ENCODE measurements at regions not wholly inside any gene's neighbourhood (a gene's known extent, or its start where the extent isn't known, plus 50 kb on each side); places are given as distances from the start of the nearest gene placed in this dataset.

DNA sequence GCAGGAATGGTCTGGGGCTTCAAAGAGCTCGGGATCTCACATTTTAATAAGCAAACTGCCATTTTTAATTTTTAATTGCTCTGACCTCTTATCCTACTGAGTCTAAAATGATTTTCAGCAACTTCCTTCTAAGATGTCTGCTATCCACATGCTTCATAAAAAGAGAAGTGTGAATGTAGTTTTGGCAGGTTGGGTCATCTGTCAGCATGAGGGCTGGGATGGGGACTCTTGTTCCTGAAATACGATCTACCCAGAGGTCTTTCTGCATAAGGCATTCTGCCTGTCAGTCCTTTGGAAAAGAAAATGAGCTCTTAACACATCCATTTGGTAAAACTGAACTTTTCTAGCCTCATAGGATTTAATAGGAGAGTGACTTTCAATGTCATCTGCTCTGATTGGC lies 252.8 kb upstream of the APCDD1 start:
- WGBS, 3 donors = 81 to 85% (median 82%) methylated on average over 2 of the region's 2 CpGs
- no peak overlapping the region for H3K4me3 ChIP-seq
- no peaks in the 10 kb centered on the region for H3K27me3 ChIP-seq
- no peak overlapping the region for H3K27ac ChIP-seq
- TF ChIP-seq, protein P1, sequence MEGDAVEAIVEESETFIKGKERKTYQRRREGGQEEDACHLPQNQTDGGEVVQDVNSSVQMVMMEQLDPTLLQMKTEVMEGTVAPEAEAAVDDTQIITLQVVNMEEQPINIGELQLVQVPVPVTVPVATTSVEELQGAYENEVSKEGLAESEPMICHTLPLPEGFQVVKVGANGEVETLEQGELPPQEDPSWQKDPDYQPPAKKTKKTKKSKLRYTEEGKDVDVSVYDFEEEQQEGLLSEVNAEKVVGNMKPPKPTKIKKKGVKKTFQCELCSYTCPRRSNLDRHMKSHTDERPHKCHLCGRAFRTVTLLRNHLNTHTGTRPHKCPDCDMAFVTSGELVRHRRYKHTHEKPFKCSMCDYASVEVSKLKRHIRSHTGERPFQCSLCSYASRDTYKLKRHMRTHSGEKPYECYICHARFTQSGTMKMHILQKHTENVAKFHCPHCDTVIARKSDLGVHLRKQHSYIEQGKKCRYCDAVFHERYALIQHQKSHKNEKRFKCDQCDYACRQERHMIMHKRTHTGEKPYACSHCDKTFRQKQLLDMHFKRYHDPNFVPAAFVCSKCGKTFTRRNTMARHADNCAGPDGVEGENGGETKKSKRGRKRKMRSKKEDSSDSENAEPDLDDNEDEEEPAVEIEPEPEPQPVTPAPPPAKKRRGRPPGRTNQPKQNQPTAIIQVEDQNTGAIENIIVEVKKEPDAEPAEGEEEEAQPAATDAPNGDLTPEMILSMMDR (IDR thresholded peaks at IDR 0.05) = no peak
- TF ChIP-seq POLR2A (IDR thresholded peaks at IDR 0.05) = no peak
- peaks cover 3% of the 10 kb centered on the region for H3K4me1 ChIP-seq (ENCODE audit: insufficient read depth)
- H3K36me3 ChIP-seq = no peaks in the 10 kb centered on the region
- intact Hi-C loops (cut with DNase I) = no loop called here
- H3K9me3 ChIP-seq = no peaks in the 10 kb centered on the region
- no peak for DNase-seq

DNA sequence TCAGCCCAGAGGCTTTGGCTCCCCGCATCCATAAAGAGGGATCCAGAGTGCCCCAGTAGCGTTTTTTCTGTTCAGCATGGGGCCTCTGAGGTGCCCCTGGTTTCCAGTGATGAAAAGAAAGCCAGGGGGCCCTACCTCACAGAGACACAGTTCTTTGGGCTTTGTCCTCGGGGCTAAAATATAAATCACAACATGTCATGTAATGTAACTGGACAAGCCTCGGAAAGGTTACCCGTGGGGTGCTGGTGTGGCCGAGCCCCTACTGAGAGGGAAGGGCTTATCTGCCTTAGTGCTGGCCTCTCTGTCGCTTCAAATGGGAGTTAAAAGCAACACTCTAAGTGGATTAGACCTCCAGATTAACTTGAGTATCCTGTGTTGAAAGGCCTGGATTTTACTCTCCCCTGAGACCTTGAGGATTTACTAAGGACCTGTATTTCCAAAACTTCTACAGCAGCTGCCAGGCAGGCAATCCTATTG lies 251.6 kb upstream of the APCDD1 start:
- no peaks in the 10 kb centered on the region for H3K4me1 ChIP-seq (ENCODE audit: insufficient read depth)
- no peak for DNase-seq
- no peaks in the 10 kb centered on the region for H3K9me3 ChIP-seq
- intact Hi-C loops (cut with DNase I) = no loop called here
- TF ChIP-seq, protein P1 (IDR thresholded peaks at IDR 0.05) = no peak
- no peak for TF ChIP-seq POLR2A (IDR thresholded peaks at IDR 0.05)
- TF ChIP-seq EP300 (IDR thresholded peaks at IDR 0.05) = no peak
- WGBS, 3 donors = 62 to 69% (median 67%) methylated on average over 7 of the region's 7 CpGs
- no peaks in the 10 kb centered on the region for H3K27me3 ChIP-seq
- no peak overlapping the region for H3K27ac ChIP-seq
- H3K36me3 ChIP-seq = no peaks in the 10 kb centered on the region
- H3K4me3 ChIP-seq = no peak overlapping the region

DNA sequence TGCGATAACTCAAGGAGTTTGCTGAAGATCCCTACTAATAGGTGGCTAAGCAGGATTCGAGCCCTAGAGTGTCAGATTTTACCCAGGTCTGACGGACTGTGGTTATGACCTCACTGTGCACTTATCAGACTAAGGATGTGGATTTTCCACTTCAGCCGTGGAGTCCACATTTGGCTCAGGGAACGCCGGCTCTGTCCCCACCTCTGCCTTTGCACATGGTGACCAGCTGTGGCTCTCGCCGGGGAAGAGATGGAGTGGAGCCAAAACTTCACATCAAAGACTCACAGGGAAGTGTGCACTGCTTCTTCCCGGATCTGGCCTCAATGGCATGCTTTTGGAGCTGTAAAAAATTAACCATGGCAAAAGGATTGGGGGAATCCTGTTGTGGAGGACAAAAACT lies 249.3 kb upstream of the APCDD1 start:
- Histone ChIP-seq H3K4me3 (no peak overlapping the region), H3K4me1 (ENCODE audit: insufficient read depth) (no peaks in the 10 kb centered on the region), H3K36me3 (no peaks in the 10 kb centered on the region), H3K9me3 (no peaks in the 10 kb centered on the region), H3K27me3 (no peaks in the 10 kb centered on the region), H3K27ac (no peak overlapping the region)
- intact Hi-C loops (cut with DNase I) = no loop called here
- no peak for DNase-seq
- WGBS, 3 donors = 40 to 57% (median 41%) methylated on average over 9 of the region's 9 CpGs
- TF ChIP-seq POLR2A (IDR thresholded peaks at IDR 0.05) (no peak), EP300 (IDR thresholded peaks at IDR 0.05) (no peak)
- TF ChIP-seq, protein P1 (IDR thresholded peaks at IDR 0.05) = no peak

DNA sequence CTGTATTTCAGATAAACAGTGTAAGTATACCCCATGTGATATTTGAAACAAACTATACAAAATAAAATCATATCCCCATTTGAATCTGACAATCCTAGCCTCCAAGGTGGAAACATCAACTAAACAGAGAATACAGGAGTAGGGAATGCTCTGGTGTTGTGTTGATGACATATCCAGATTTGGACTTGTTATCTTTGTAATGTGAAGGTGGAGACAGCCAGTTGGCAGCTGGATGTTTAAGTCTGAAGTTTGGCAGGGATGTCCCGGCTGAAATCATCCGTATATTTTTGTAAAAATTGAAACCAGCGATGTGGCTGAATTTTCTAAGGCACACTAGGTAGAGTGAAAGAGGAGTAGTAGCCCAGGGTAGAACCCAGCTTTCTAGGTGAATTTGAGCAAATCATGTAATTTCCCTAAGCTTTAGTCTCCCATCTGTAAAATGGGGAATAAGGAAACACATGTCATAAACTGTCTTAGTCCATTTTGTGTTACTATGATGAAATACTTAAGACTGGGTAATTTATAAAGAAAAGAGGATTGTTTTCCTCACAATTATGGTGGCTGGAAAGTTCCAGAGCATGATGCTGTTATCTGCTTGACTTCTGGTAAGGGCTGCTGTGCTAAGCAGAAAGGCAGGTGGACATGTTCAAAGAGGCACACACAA lies 246.6 kb upstream of the APCDD1 start:
- Histone ChIP-seq H3K27me3 (no peaks in the 10 kb centered on the region), H3K9me3 (no peaks in the 10 kb centered on the region), H3K27ac (no peak overlapping the region), H3K4me1 (ENCODE audit: insufficient read depth) (no peaks in the 10 kb centered on the region), H3K4me3 (no peak overlapping the region), H3K36me3 (no peaks in the 10 kb centered on the region)
- DNase-seq = no peak
- TF ChIP-seq, protein P1 (IDR thresholded peaks at IDR 0.05) = no peak
- no peak for TF ChIP-seq EP300 (IDR thresholded peaks at IDR 0.05)
- intact Hi-C loops (cut with DNase I) = no loop called here
- WGBS, 3 donors = 44 to 75% (median 45%) methylated on average over 3 of the region's 3 CpGs

Measured in ovary (tissue), 7 donors.